ENCODE measurements at regions not wholly inside any gene's neighbourhood (a gene's known extent, or its start where the extent isn't known, plus 50 kb on each side); places are given as distances from the start of the nearest gene placed in this dataset.

GRCh38 chr10:36450380-36450779 lies 675.0 kb upstream of the ANKRD30A start:
- H3K4me3 ChIP-seq (ENCODE audit: low read depth, low read length), result no peak overlapping the region
- no peak for TF ChIP-seq CTCF (IDR thresholded peaks at IDR 0.05; ENCODE audit: insufficient read depth, low read length, poor library complexity, severe bottlenecking)

GRCh38 chr10:36448760-36449691 lies 676.4 kb upstream of the ANKRD30A start:
- no peak for TF ChIP-seq CTCF (IDR thresholded peaks at IDR 0.05; ENCODE audit: insufficient read depth, low read length, poor library complexity, severe bottlenecking)
- Histone ChIP-seq H3K36me3 (ENCODE audit: control insufficient read depth, insufficient read depth, low read length) (no peaks in the 10 kb centered on the region), H3K27me3 (ENCODE audit: control insufficient read depth, insufficient read depth, low read length) (no peaks in the 10 kb centered on the region), H3K4me3 (ENCODE audit: low read depth, low read length) (no peak overlapping the region)
- no peak for DNase-seq (ENCODE audit: low read depth)

More at GRCh38 chr10:36450380-36450779, 675.0 kb upstream of the ANKRD30A start:
- DNase-seq (ENCODE audit: low read depth), result no peak
- H3K27me3 ChIP-seq (ENCODE audit: control insufficient read depth, insufficient read depth, low read length), result no peaks in the 10 kb centered on the region
- no peaks in the 10 kb centered on the region for H3K36me3 ChIP-seq (ENCODE audit: control insufficient read depth, insufficient read depth, low read length)

GRCh38 chr10:36446881-36447280 lies 678.5 kb upstream of the ANKRD30A start:
- Histone ChIP-seq H3K4me3 (ENCODE audit: low read depth, low read length) (no peak overlapping the region), H3K27me3 (ENCODE audit: control insufficient read depth, insufficient read depth, low read length) (no peaks in the 10 kb centered on the region), H3K36me3 (ENCODE audit: control insufficient read depth, insufficient read depth, low read length) (no peaks in the 10 kb centered on the region)
- TF ChIP-seq CTCF (IDR thresholded peaks at IDR 0.05; ENCODE audit: insufficient read depth, low read length, poor library complexity, severe bottlenecking), result no peak
- no peak for DNase-seq (ENCODE audit: low read depth)

GRCh38 chr10:36443233-36443632 lies 682.2 kb upstream of the ANKRD30A start:
- no peak for DNase-seq (ENCODE audit: low read depth)
- H3K27me3 ChIP-seq (ENCODE audit: control insufficient read depth, insufficient read depth, low read length), result no peaks in the 10 kb centered on the region
- no peak overlapping the region for H3K4me3 ChIP-seq (ENCODE audit: low read depth, low read length)
- H3K36me3 ChIP-seq (ENCODE audit: control insufficient read depth, insufficient read depth, low read length), result no peaks in the 10 kb centered on the region
- no peak for TF ChIP-seq CTCF (IDR thresholded peaks at IDR 0.05; ENCODE audit: insufficient read depth, low read length, poor library complexity, severe bottlenecking)

- peak; percentile 63 for DNase-seq (ENCODE audit: low read depth)
- no peak for TF ChIP-seq CTCF (IDR thresholded peaks at IDR 0.05; ENCODE audit: insufficient read depth, low read length, poor library complexity, severe bottlenecking)
- no peaks in the 10 kb centered on the region for H3K27me3 ChIP-seq (ENCODE audit: control insufficient read depth, insufficient read depth, low read length)
- H3K4me3 ChIP-seq (ENCODE audit: low read depth, low read length), result no peak overlapping the region
- no peaks in the 10 kb centered on the region for H3K36me3 ChIP-seq (ENCODE audit: control insufficient read depth, insufficient read depth, low read length)
Measured at GRCh38 chr10:36441557-36441956, 683.8 kb upstream of the ANKRD30A start.

Data from kidney epithelial cell (primary cell).